ENCODE measurements at regions not wholly inside any gene's neighbourhood (a gene's known extent, or its start where the extent isn't known, plus 50 kb on each side); places are given as distances from the start of the nearest gene placed in this dataset.

GRCh38 chr7:156590212-156590611 is 50.4 kb upstream of the RNF32 start:
- Histone ChIP-seq H2BK120ac (ENCODE audit: low read depth, low read length) (no peak overlapping the region), H3K27ac (replicated peaks; ENCODE audit: low read length) (no peak overlapping the region), H2AK5ac (ENCODE audit: low read depth, low read length) (no peak overlapping the region), H3K18ac (ENCODE audit: low read length) (no peak overlapping the region), H4K8ac (ENCODE audit: low read depth, low read length) (no peak overlapping the region), H2BK12ac (ENCODE audit: low read length) (no peak overlapping the region), H2BK5ac (ENCODE audit: low read length) (no peak overlapping the region), H3K4ac (ENCODE audit: low read length) (no peak overlapping the region), H3K23ac (ENCODE audit: low read depth, low read length, poor library complexity) (no peak overlapping the region), H3K79me1 (ENCODE audit: low read depth, low read length) (no peaks in the 10 kb centered on the region), H3K4me3 (ENCODE audit: low read length in 2 of 2) (no peak overlapping the region), H4K91ac (ENCODE audit: low read depth, low read length, poor library complexity) (no peak overlapping the region), H3K9ac (ENCODE audit: low read depth, low read length, poor library complexity) (no peak overlapping the region), H2BK15ac (ENCODE audit: low read length) (no peak overlapping the region), H3K4me2 (ENCODE audit: insufficient read depth, low read length, poor library complexity, severe bottlenecking) (no peak overlapping the region), H3K27me3 (ENCODE audit: control insufficient read depth in 3 of 3, insufficient read depth in 3 of 3, low read depth in 1 of 3, low read length in 3 of 3) (no peaks in the 10 kb centered on the region), H3K4me1 (ENCODE audit: control insufficient read depth in 2 of 2, insufficient read depth in 1 of 2, low read depth in 1 of 2, low read length in 2 of 2) (no peaks in the 10 kb centered on the region), H2AFZ (ENCODE audit: low read length) (peak overlapping the region; percentile 40), H3K9me3 (replicated peaks in 1 of 2; ENCODE audit: control insufficient read depth in 2 of 2, insufficient read depth in 1 of 2, low read depth in 1 of 2, low read length in 2 of 2) (peaks cover 3 to 12% of the 10 kb centered on the region in 2 donors), H3K14ac (ENCODE audit: low read length) (no peak overlapping the region), H3K36me3 (replicated peaks in 1 of 2; ENCODE audit: control insufficient read depth in 2 of 2, insufficient read depth in 2 of 2, low read length in 2 of 2) (no peaks in the 10 kb centered on the region)
- no peak for DNase-seq (ENCODE audit: low spot score)
- WGBS, 2 donors (ENCODE audit: extremely low coverage in 2 of 2, insufficient read length in 2 of 2, insufficient replicate concordance in 1 of 2), result no CpG with 5 or more reads among the region's 6 CpGs

- H3K27me3 ChIP-seq (ENCODE audit: control insufficient read depth in 3 of 3, insufficient read depth in 3 of 3, low read depth in 1 of 3, low read length in 3 of 3), result no peaks in the 10 kb centered on the region
- no CpG with 5 or more reads among the region's 2 CpGs for WGBS, 2 donors (ENCODE audit: extremely low coverage in 2 of 2, insufficient read length in 2 of 2, insufficient replicate concordance in 1 of 2)
- no peak overlapping the region for H3K27ac ChIP-seq (replicated peaks; ENCODE audit: low read length)
- no peak overlapping the region for H3K4me2 ChIP-seq (ENCODE audit: insufficient read depth, low read length, poor library complexity, severe bottlenecking)
- H4K8ac ChIP-seq (ENCODE audit: low read depth, low read length), result no peak overlapping the region
- H2BK15ac ChIP-seq (ENCODE audit: low read length), result no peak overlapping the region
- H2AFZ ChIP-seq (ENCODE audit: low read length), result no peak overlapping the region
- H3K4me3 ChIP-seq (ENCODE audit: low read length in 2 of 2), result no peak overlapping the region
- no peak for DNase-seq (ENCODE audit: low spot score)
- H3K9me3 ChIP-seq (replicated peaks in 1 of 2; ENCODE audit: control insufficient read depth in 2 of 2, insufficient read depth in 1 of 2, low read depth in 1 of 2, low read length in 2 of 2), result peaks cover 3 to 8% of the 10 kb centered on the region in 2 donors
- H3K23ac ChIP-seq (ENCODE audit: low read depth, low read length, poor library complexity), result no peak overlapping the region
- no peak overlapping the region for H2BK120ac ChIP-seq (ENCODE audit: low read depth, low read length)
- H3K14ac ChIP-seq (ENCODE audit: low read length), result no peak overlapping the region
- H4K91ac ChIP-seq (ENCODE audit: low read depth, low read length, poor library complexity), result no peak overlapping the region
- H2BK12ac ChIP-seq (ENCODE audit: low read length), result no peak overlapping the region
- no peaks in the 10 kb centered on the region for H3K36me3 ChIP-seq (replicated peaks in 1 of 2; ENCODE audit: control insufficient read depth in 2 of 2, insufficient read depth in 2 of 2, low read length in 2 of 2)
- H2BK5ac ChIP-seq (ENCODE audit: low read length), result no peak overlapping the region
- H3K18ac ChIP-seq (ENCODE audit: low read length), result no peak overlapping the region
- H3K4me1 ChIP-seq (ENCODE audit: control insufficient read depth in 2 of 2, insufficient read depth in 1 of 2, low read depth in 1 of 2, low read length in 2 of 2), result no peaks in the 10 kb centered on the region
- no peak overlapping the region for H3K9ac ChIP-seq (ENCODE audit: low read depth, low read length, poor library complexity)
- no peak overlapping the region for H2AK5ac ChIP-seq (ENCODE audit: low read depth, low read length)
- no peak overlapping the region for H3K4ac ChIP-seq (ENCODE audit: low read length)
- no peaks in the 10 kb centered on the region for H3K79me1 ChIP-seq (ENCODE audit: low read depth, low read length)
Measured at GRCh38 chr7:156589808-156590207, 50.8 kb upstream of the RNF32 start.

GRCh38 chr7:156585926-156586325 is 54.6 kb upstream of the RNF32 start:
- no peak overlapping the region for H3K4me2 ChIP-seq (ENCODE audit: insufficient read depth, low read length, poor library complexity, severe bottlenecking)
- no peak overlapping the region for H4K91ac ChIP-seq (ENCODE audit: low read depth, low read length, poor library complexity)
- no peak overlapping the region for H3K27ac ChIP-seq (replicated peaks; ENCODE audit: low read length)
- no peak overlapping the region for H3K23ac ChIP-seq (ENCODE audit: low read depth, low read length, poor library complexity)
- no peaks in the 10 kb centered on the region for H3K27me3 ChIP-seq (ENCODE audit: control insufficient read depth in 3 of 3, insufficient read depth in 3 of 3, low read depth in 1 of 3, low read length in 3 of 3)
- no peak overlapping the region for H3K4me3 ChIP-seq (ENCODE audit: low read length in 2 of 2)
- H3K9me3 ChIP-seq (replicated peaks in 1 of 2; ENCODE audit: control insufficient read depth in 2 of 2, insufficient read depth in 1 of 2, low read depth in 1 of 2, low read length in 2 of 2), result peaks cover 2 to 3% of the 10 kb centered on the region in 2 donors
- H2AFZ ChIP-seq (ENCODE audit: low read length), result no peak overlapping the region
- H3K14ac ChIP-seq (ENCODE audit: low read length), result no peak overlapping the region
- no peak overlapping the region for H2BK120ac ChIP-seq (ENCODE audit: low read depth, low read length)
- no peaks in the 10 kb centered on the region for H3K79me1 ChIP-seq (ENCODE audit: low read depth, low read length)
- H3K4me1 ChIP-seq (ENCODE audit: control insufficient read depth in 2 of 2, insufficient read depth in 1 of 2, low read depth in 1 of 2, low read length in 2 of 2), result no peaks in the 10 kb centered on the region
- DNase-seq (ENCODE audit: low spot score), result no peak
- H4K8ac ChIP-seq (ENCODE audit: low read depth, low read length), result no peak overlapping the region
- H2BK5ac ChIP-seq (ENCODE audit: low read length), result no peak overlapping the region
- H3K9ac ChIP-seq (ENCODE audit: low read depth, low read length, poor library complexity), result no peak overlapping the region
- no peak overlapping the region for H2BK12ac ChIP-seq (ENCODE audit: low read length)
- H3K4ac ChIP-seq (ENCODE audit: low read length), result no peak overlapping the region
- H2BK15ac ChIP-seq (ENCODE audit: low read length), result no peak overlapping the region
- no peaks in the 10 kb centered on the region for H3K36me3 ChIP-seq (replicated peaks in 1 of 2; ENCODE audit: control insufficient read depth in 2 of 2, insufficient read depth in 2 of 2, low read length in 2 of 2)
- no peak overlapping the region for H3K18ac ChIP-seq (ENCODE audit: low read length)
- no CpG with 5 or more reads among the region's 1 CpG for WGBS, 2 donors (ENCODE audit: extremely low coverage in 2 of 2, insufficient read length in 2 of 2, insufficient replicate concordance in 1 of 2)
- no peak overlapping the region for H2AK5ac ChIP-seq (ENCODE audit: low read depth, low read length)

GRCh38 chr7:156585025-156585648 is 55.4 kb upstream of the RNF32 start:
- H3K18ac ChIP-seq (ENCODE audit: low read length), result no peak overlapping the region
- no peak overlapping the region for H2BK15ac ChIP-seq (ENCODE audit: low read length)
- H3K79me1 ChIP-seq (ENCODE audit: low read depth, low read length), result no peaks in the 10 kb centered on the region
- no peak overlapping the region for H3K4ac ChIP-seq (ENCODE audit: low read length)
- no peak overlapping the region for H2BK12ac ChIP-seq (ENCODE audit: low read length)
- H2BK120ac ChIP-seq (ENCODE audit: low read depth, low read length), result no peak overlapping the region
- H3K9ac ChIP-seq (ENCODE audit: low read depth, low read length, poor library complexity), result no peak overlapping the region
- no peak overlapping the region for H3K27ac ChIP-seq (replicated peaks; ENCODE audit: low read length)
- peaks cover 0 to 2% of the 10 kb centered on the region in 2 donors for H3K4me1 ChIP-seq (ENCODE audit: control insufficient read depth in 2 of 2, insufficient read depth in 1 of 2, low read depth in 1 of 2, low read length in 2 of 2)
- no peaks in the 10 kb centered on the region for H3K27me3 ChIP-seq (ENCODE audit: control insufficient read depth in 3 of 3, insufficient read depth in 3 of 3, low read depth in 1 of 3, low read length in 3 of 3)
- peaks cover 0 to 3% of the 10 kb centered on the region in 2 donors for H3K9me3 ChIP-seq (replicated peaks in 1 of 2; ENCODE audit: control insufficient read depth in 2 of 2, insufficient read depth in 1 of 2, low read depth in 1 of 2, low read length in 2 of 2)
- DNase-seq (ENCODE audit: low spot score), result no peak
- no peaks in the 10 kb centered on the region for H3K36me3 ChIP-seq (replicated peaks in 1 of 2; ENCODE audit: control insufficient read depth in 2 of 2, insufficient read depth in 2 of 2, low read length in 2 of 2)
- no CpG with 5 or more reads among the region's 6 CpGs for WGBS, 2 donors (ENCODE audit: extremely low coverage in 2 of 2, insufficient read length in 2 of 2, insufficient replicate concordance in 1 of 2)
- H2BK5ac ChIP-seq (ENCODE audit: low read length), result no peak overlapping the region
- H3K4me3 ChIP-seq (ENCODE audit: low read length in 2 of 2), result no peak overlapping the region
- no peak overlapping the region for H3K23ac ChIP-seq (ENCODE audit: low read depth, low read length, poor library complexity)
- no peak overlapping the region for H4K8ac ChIP-seq (ENCODE audit: low read depth, low read length)
- no peak overlapping the region for H2AFZ ChIP-seq (ENCODE audit: low read length)
- no peak overlapping the region for H3K4me2 ChIP-seq (ENCODE audit: insufficient read depth, low read length, poor library complexity, severe bottlenecking)
- no peak overlapping the region for H2AK5ac ChIP-seq (ENCODE audit: low read depth, low read length)
- H3K14ac ChIP-seq (ENCODE audit: low read length), result no peak overlapping the region
- no peak overlapping the region for H4K91ac ChIP-seq (ENCODE audit: low read depth, low read length, poor library complexity)
